ENCODE measurements at regions not wholly inside any gene's neighbourhood (a gene's known extent, or its start where the extent isn't known, plus 50 kb on each side); places are given as distances from the start of the nearest gene placed in this dataset.

DNA sequence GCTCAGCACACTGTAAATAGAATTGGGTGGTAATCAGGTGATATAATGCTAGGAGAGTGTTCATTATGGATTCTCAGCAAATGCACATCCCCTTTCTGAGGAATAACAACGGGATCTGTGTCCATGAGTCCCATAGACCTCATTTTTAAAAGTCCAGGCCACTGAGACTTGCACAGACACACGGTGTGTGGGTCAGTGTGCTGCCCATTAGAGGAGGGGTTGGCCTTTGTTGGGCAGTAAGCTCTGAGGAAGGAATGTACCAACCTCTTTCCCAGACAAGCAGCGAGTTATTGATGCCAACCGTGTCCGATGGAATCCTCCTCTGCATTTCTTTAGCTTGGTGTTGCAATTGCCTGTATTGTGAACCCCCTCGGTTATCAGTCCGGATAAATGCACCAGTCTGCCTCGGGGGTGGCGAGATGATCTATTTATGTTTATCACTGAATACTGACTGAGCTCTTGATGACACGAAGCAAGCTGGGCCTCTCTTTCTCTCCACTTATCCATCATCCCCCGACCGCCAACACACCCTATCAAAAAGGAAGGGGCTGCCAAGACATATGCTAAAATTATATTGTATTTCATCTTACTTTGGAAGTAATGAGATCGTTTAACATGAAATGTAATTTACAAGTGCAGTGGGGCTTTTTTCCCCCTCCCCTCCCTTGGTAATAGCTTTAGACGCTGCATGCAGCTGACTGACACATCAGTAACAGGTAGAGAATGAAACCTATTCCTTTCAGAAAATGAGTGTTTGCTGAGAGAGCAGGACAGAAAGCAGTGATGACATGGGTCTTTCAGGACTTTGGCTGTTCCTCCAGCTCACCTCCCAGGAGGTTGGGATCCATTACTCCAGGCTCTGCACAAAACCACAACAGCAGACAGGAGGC lies 126.6 kb upstream of the ST8SIA2 start:
- H3K4me2 ChIP-seq (ENCODE audit: low read length), result no peak overlapping the region
- no peaks in the 10 kb centered on the region for H3K36me3 ChIP-seq (ENCODE audit: insufficient read depth, low read length)
- no peaks in the 10 kb centered on the region for H4K20me1 ChIP-seq (ENCODE audit: insufficient read depth, low read length)
- H3K4me3 Mint-ChIP-seq (ENCODE audit: unreplicated experiment), result no peak overlapping the region
- H3K4me1 Mint-ChIP-seq (ENCODE audit: low read depth, unreplicated experiment), result no peaks in the 10 kb centered on the region
- DNase-seq (ENCODE audit: low read depth), result no peak
- H3K27ac Mint-ChIP-seq (ENCODE audit: unreplicated experiment), result no peak overlapping the region
- no peak overlapping the region for H3K9ac ChIP-seq (ENCODE audit: low read length)
- H3K79me2 ChIP-seq (ENCODE audit: insufficient read depth, low read length), result no peaks in the 10 kb centered on the region
- H3K9me3 Mint-ChIP-seq (ENCODE audit: unreplicated experiment), result no peaks in the 10 kb centered on the region
- no peak for FAIRE-seq
- H3K27me3 ChIP-seq (ENCODE audit: insufficient read depth, low read length), result no peaks in the 10 kb centered on the region
- no peaks in the 10 kb centered on the region for H3K36me3 Mint-ChIP-seq (ENCODE audit: low read depth, unreplicated experiment)
- TF ChIP-seq, protein P1, sequence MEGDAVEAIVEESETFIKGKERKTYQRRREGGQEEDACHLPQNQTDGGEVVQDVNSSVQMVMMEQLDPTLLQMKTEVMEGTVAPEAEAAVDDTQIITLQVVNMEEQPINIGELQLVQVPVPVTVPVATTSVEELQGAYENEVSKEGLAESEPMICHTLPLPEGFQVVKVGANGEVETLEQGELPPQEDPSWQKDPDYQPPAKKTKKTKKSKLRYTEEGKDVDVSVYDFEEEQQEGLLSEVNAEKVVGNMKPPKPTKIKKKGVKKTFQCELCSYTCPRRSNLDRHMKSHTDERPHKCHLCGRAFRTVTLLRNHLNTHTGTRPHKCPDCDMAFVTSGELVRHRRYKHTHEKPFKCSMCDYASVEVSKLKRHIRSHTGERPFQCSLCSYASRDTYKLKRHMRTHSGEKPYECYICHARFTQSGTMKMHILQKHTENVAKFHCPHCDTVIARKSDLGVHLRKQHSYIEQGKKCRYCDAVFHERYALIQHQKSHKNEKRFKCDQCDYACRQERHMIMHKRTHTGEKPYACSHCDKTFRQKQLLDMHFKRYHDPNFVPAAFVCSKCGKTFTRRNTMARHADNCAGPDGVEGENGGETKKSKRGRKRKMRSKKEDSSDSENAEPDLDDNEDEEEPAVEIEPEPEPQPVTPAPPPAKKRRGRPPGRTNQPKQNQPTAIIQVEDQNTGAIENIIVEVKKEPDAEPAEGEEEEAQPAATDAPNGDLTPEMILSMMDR (IDR thresholded peaks at IDR 0.05; ENCODE audit: insufficient read depth, low read depth, low read length), result no peak
- no peak for TF ChIP-seq EZH2 (IDR thresholded peaks at IDR 0.05; ENCODE audit: insufficient read depth, low read length)
- no peak overlapping the region for H3K27ac ChIP-seq (ENCODE audit: low read depth, low read length)
- peaks cover 14% of the 10 kb centered on the region for H3K27me3 Mint-ChIP-seq (ENCODE audit: low read depth, unreplicated experiment)
- H3K4me3 ChIP-seq (ENCODE audit: insufficient read depth, low read depth, low read length), result no peak overlapping the region
- no peak overlapping the region for H2AFZ ChIP-seq (ENCODE audit: low read depth, low read length)
- no peaks in the 10 kb centered on the region for H3K9me3 ChIP-seq (ENCODE audit: insufficient read depth, low read depth, low read length)
- H3K4me1 ChIP-seq (ENCODE audit: insufficient read depth, low read length), result no peaks in the 10 kb centered on the region

DNA sequence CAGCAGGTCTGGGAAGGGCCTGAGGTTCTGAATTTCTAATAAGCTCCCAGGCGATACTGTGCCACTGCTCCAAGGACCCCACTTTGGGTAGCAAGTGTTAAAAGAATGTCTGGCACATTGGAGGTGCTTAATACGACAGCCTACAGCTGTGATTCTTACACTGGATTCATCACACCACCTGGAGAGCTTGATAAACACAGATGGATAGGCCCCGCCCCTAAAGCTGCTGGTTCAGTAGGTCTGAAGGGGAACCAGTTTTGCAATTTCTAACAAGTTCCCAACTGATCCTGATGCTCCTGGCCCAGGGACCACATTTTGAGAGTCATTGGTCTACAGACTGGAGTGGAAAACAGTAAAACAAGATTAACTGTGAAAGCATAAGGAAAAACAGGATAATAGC lies 124.8 kb upstream of the ST8SIA2 start:
- Histone ChIP-seq H3K4me3 (ENCODE audit: insufficient read depth, low read depth, low read length) (no peak overlapping the region), H3K27ac (ENCODE audit: low read depth, low read length) (no peak overlapping the region), H3K9me3 (ENCODE audit: insufficient read depth, low read depth, low read length) (no peaks in the 10 kb centered on the region), H4K20me1 (ENCODE audit: insufficient read depth, low read length) (no peaks in the 10 kb centered on the region), H2AFZ (ENCODE audit: low read depth, low read length) (no peak overlapping the region), H3K27me3 (ENCODE audit: insufficient read depth, low read length) (no peaks in the 10 kb centered on the region), H3K4me1 (ENCODE audit: insufficient read depth, low read length) (no peaks in the 10 kb centered on the region), H3K4me2 (ENCODE audit: low read length) (no peak overlapping the region), H3K36me3 (ENCODE audit: insufficient read depth, low read length) (no peaks in the 10 kb centered on the region), H3K79me2 (ENCODE audit: insufficient read depth, low read length) (no peaks in the 10 kb centered on the region), H3K9ac (ENCODE audit: low read length) (no peak overlapping the region)
- Mint-ChIP-seq H3K36me3 (ENCODE audit: low read depth, unreplicated experiment) (no peaks in the 10 kb centered on the region), H3K27me3 (ENCODE audit: low read depth, unreplicated experiment) (peaks cover 22% of the 10 kb centered on the region), H3K27ac (ENCODE audit: unreplicated experiment) (no peak overlapping the region), H3K4me1 (ENCODE audit: low read depth, unreplicated experiment) (no peaks in the 10 kb centered on the region), H3K9me3 (ENCODE audit: unreplicated experiment) (no peaks in the 10 kb centered on the region), H3K4me3 (ENCODE audit: unreplicated experiment) (no peak overlapping the region)
- TF ChIP-seq EZH2 (IDR thresholded peaks at IDR 0.05; ENCODE audit: insufficient read depth, low read length), result no peak
- TF ChIP-seq, protein P1 (IDR thresholded peaks at IDR 0.05; ENCODE audit: insufficient read depth, low read depth, low read length), result no peak
- FAIRE-seq, result no peak
- no peak for DNase-seq (ENCODE audit: low read depth)

DNA sequence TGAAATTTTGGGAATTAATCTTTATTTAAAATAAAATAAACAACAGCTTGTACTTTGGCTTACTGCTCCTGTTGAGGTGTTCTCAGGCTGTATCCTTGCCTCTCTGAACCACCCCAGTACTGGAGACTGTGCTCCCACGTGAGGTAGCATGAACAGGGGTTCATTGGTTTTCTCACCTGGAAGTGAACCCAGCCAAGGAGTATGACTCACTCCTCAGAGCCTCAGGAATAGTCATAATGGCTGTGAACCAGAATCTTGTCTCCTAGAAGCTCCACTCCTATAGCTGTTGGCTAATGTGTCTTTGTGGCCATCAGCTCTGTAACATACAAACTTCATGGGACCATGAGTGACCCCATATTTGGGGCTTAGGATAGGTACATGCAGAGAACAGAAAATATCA lies 122.5 kb upstream of the ST8SIA2 start:
- TF ChIP-seq, protein P1 (IDR thresholded peaks at IDR 0.05; ENCODE audit: insufficient read depth, low read depth, low read length), result no peak
- no peak for TF ChIP-seq EZH2 (IDR thresholded peaks at IDR 0.05; ENCODE audit: insufficient read depth, low read length)
- DNase-seq (ENCODE audit: low read depth), result no peak
- H2AFZ ChIP-seq (ENCODE audit: low read depth, low read length), result no peak overlapping the region
- H3K27me3 Mint-ChIP-seq (ENCODE audit: low read depth, unreplicated experiment), result peaks cover 18% of the 10 kb centered on the region
- H3K4me3 ChIP-seq (ENCODE audit: insufficient read depth, low read depth, low read length), result no peak overlapping the region
- no peak for FAIRE-seq
- H4K20me1 ChIP-seq (ENCODE audit: insufficient read depth, low read length), result no peaks in the 10 kb centered on the region
- H3K9me3 ChIP-seq (ENCODE audit: insufficient read depth, low read depth, low read length), result no peaks in the 10 kb centered on the region
- H3K36me3 ChIP-seq (ENCODE audit: insufficient read depth, low read length), result no peaks in the 10 kb centered on the region
- H3K27ac ChIP-seq (ENCODE audit: low read depth, low read length), result no peak overlapping the region
- H3K4me3 Mint-ChIP-seq (ENCODE audit: unreplicated experiment), result no peak overlapping the region
- H3K4me1 ChIP-seq (ENCODE audit: insufficient read depth, low read length), result no peaks in the 10 kb centered on the region
- H3K4me2 ChIP-seq (ENCODE audit: low read length), result no peak overlapping the region
- no peaks in the 10 kb centered on the region for H3K79me2 ChIP-seq (ENCODE audit: insufficient read depth, low read length)
- no peaks in the 10 kb centered on the region for H3K27me3 ChIP-seq (ENCODE audit: insufficient read depth, low read length)
- H3K36me3 Mint-ChIP-seq (ENCODE audit: low read depth, unreplicated experiment), result no peaks in the 10 kb centered on the region
- H3K4me1 Mint-ChIP-seq (ENCODE audit: low read depth, unreplicated experiment), result no peaks in the 10 kb centered on the region
- no peak overlapping the region for H3K9ac ChIP-seq (ENCODE audit: low read length)
- no peak overlapping the region for H3K27ac Mint-ChIP-seq (ENCODE audit: unreplicated experiment)
- no peaks in the 10 kb centered on the region for H3K9me3 Mint-ChIP-seq (ENCODE audit: unreplicated experiment)
